ENCODE measurements at regions not wholly inside any gene's neighbourhood (a gene's known extent, or its start where the extent isn't known, plus 50 kb on each side); places are given as distances from the start of the nearest gene placed in this dataset.

DNA sequence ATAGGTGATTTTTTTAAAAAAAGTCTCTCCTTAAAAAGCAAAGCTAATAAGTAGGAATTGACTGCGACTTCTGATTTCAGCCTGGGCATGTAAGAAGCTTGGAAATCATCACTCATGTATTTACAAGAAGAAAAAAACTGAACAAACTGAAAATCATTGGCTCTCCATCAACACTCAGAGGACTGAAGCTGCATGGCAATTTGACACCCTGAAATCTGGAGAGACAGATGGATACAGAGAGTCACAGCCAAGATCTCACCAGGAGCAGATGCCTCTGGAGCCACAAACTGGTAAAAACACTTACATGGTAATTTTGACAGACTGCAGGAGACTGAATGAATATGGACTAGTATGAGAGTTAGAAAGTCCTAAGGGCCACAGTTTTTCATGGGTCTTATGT, 191.2 kb upstream of the TCF21 start:
- H3K27ac ChIP-seq (ENCODE audit: insufficient read depth, low read depth, low read length), result no peak overlapping the region
- H3K9me3 ChIP-seq (replicated peaks; ENCODE audit: control insufficient read depth, insufficient read depth, low read length), result no peaks in the 10 kb centered on the region
- ChIA-PET POLR2A (no interaction called here), CTCF (interaction anchor here (1.1 kb wide), 1 partner anchor 10 kb away, joined by 3 read pairs; no protein-coding TSS in a partner anchor)
- H2AFZ ChIP-seq (ENCODE audit: low read depth, low read length), result no peak overlapping the region
- no peak overlapping the region for H3K9ac ChIP-seq (replicated peaks; ENCODE audit: extremely low read depth, insufficient read depth, low read length)
- H3K27me3 ChIP-seq (ENCODE audit: control insufficient read depth in 2 of 2, insufficient read depth in 2 of 2, low read length in 2 of 2), result no peaks in the 10 kb centered on the region
- BruUV-seq (replicated peaks), result no TSS peak
- DNase-seq (ENCODE audit: low read depth, low spot score) (no peak), FAIRE-seq (no peak)
- H3K79me2 ChIP-seq (ENCODE audit: control insufficient read depth, insufficient read depth, low read length), result no peaks in the 10 kb centered on the region
- H3K36me3 ChIP-seq (ENCODE audit: control insufficient read depth in 2 of 2, extremely low read depth in 1 of 2, insufficient read depth in 2 of 2, low read length in 2 of 2), result no peaks in the 10 kb centered on the region
- no peak overlapping the region for H3K4me2 ChIP-seq (ENCODE audit: insufficient read depth, low read length)
- intact Hi-C loops (cut with micrococcal nuclease), result loop anchor here (2.0 kb wide), 1 partner anchor 33 kb away; no protein-coding TSS in a partner anchor
- TF ChIP-seq, protein P1, sequence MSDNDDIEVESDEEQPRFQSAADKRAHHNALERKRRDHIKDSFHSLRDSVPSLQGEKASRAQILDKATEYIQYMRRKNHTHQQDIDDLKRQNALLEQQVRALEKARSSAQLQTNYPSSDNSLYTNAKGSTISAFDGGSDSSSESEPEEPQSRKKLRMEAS (IDR thresholded peaks at IDR 0.05; ENCODE audit: insufficient read depth, insufficient read length), result no peak
- TF ChIP-seq FOS (IDR thresholded peaks at IDR 0.05; ENCODE audit: borderline replicate concordance, insufficient read depth, low read length), result no peak
- TF ChIP-seq MYC (IDR thresholded peaks at IDR 0.05; ENCODE audit: low read depth, low read length), result no peak
- no peak for TF ChIP-seq JUN (IDR thresholded peaks at IDR 0.05; ENCODE audit: borderline replicate concordance, insufficient read depth, insufficient read length, low read depth)
- dilution Hi-C loops (cut with MboI; ENCODE audit: extremely low pct_ligation_motif_present, low sequenced_read_pairs), result no loop called here
- H3K4me1 ChIP-seq (ENCODE audit: control insufficient read depth, extremely low read depth, insufficient read depth, low read length), result no peaks in the 10 kb centered on the region
- no peak overlapping the region for H3K4me3 ChIP-seq (replicated peaks in 1 of 3; ENCODE audit: insufficient read depth in 1 of 3, low read depth in 1 of 3, low read length in 3 of 3)
- H3K9me1 ChIP-seq (replicated peaks; ENCODE audit: control insufficient read depth, extremely low read depth, insufficient read depth, low read length), result no peaks in the 10 kb centered on the region
- no peaks in the 10 kb centered on the region for H4K20me1 ChIP-seq (replicated peaks; ENCODE audit: control insufficient read depth, extremely low read depth, insufficient read depth, low read length)

- Histone ChIP-seq H3K36me3 (ENCODE audit: control insufficient read depth in 2 of 2, extremely low read depth in 1 of 2, insufficient read depth in 2 of 2, low read length in 2 of 2) (no peaks in the 10 kb centered on the region), H3K9ac (replicated peaks; ENCODE audit: extremely low read depth, insufficient read depth, low read length) (no peak overlapping the region), H2AFZ (ENCODE audit: low read depth, low read length) (no peak overlapping the region), H3K79me2 (ENCODE audit: control insufficient read depth, insufficient read depth, low read length) (no peaks in the 10 kb centered on the region), H3K4me3 (replicated peaks in 1 of 3; ENCODE audit: insufficient read depth in 1 of 3, low read depth in 1 of 3, low read length in 3 of 3) (no peak overlapping the region), H3K4me1 (ENCODE audit: control insufficient read depth, extremely low read depth, insufficient read depth, low read length) (no peaks in the 10 kb centered on the region), H3K27ac (ENCODE audit: insufficient read depth, low read depth, low read length) (no peak overlapping the region), H3K9me3 (replicated peaks; ENCODE audit: control insufficient read depth, insufficient read depth, low read length) (no peaks in the 10 kb centered on the region), H3K4me2 (ENCODE audit: insufficient read depth, low read length) (no peak overlapping the region), H4K20me1 (replicated peaks; ENCODE audit: control insufficient read depth, extremely low read depth, insufficient read depth, low read length) (no peaks in the 10 kb centered on the region), H3K9me1 (replicated peaks; ENCODE audit: control insufficient read depth, extremely low read depth, insufficient read depth, low read length) (no peaks in the 10 kb centered on the region), H3K27me3 (ENCODE audit: control insufficient read depth in 2 of 2, insufficient read depth in 2 of 2, low read length in 2 of 2) (no peaks in the 10 kb centered on the region)
- no peak for DNase-seq (ENCODE audit: low read depth, low spot score)
- TF ChIP-seq, protein P1 (IDR thresholded peaks at IDR 0.05; ENCODE audit: insufficient read depth, insufficient read length), result no peak
- TF ChIP-seq GATA2 (IDR thresholded peaks at IDR 0.05; ENCODE audit: insufficient read depth, insufficient read length, low read depth, low read length), result no peak
- TF ChIP-seq JUN (IDR thresholded peaks at IDR 0.05; ENCODE audit: borderline replicate concordance, insufficient read depth, insufficient read length, low read depth), result no peak
- TF ChIP-seq POLR2AphosphoS5 (IDR thresholded peaks at IDR 0.05; ENCODE audit: insufficient read depth, low read depth, low read length), result no peak
- TF ChIP-seq POLR2A (IDR thresholded peaks at IDR 0.05; ENCODE audit: low read depth, low read length), result no peak
- no peak for TF ChIP-seq FOS (IDR thresholded peaks at IDR 0.05; ENCODE audit: borderline replicate concordance, insufficient read depth, low read length)
- TF ChIP-seq MYC (IDR thresholded peaks at IDR 0.05; ENCODE audit: low read depth, low read length), result no peak
- TF ChIP-seq EZH2 (IDR thresholded peaks at IDR 0.05; ENCODE audit: borderline replicate concordance, low read depth, low read length, severe bottlenecking), result no peak
- TF ChIP-seq, protein P2, sequence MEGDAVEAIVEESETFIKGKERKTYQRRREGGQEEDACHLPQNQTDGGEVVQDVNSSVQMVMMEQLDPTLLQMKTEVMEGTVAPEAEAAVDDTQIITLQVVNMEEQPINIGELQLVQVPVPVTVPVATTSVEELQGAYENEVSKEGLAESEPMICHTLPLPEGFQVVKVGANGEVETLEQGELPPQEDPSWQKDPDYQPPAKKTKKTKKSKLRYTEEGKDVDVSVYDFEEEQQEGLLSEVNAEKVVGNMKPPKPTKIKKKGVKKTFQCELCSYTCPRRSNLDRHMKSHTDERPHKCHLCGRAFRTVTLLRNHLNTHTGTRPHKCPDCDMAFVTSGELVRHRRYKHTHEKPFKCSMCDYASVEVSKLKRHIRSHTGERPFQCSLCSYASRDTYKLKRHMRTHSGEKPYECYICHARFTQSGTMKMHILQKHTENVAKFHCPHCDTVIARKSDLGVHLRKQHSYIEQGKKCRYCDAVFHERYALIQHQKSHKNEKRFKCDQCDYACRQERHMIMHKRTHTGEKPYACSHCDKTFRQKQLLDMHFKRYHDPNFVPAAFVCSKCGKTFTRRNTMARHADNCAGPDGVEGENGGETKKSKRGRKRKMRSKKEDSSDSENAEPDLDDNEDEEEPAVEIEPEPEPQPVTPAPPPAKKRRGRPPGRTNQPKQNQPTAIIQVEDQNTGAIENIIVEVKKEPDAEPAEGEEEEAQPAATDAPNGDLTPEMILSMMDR (IDR thresholded peaks at IDR 0.05; ENCODE audit: extremely low read depth in 1 of 2, insufficient read depth in 1 of 2, low read depth in 1 of 2, low read length in 2 of 2), result no peak
- intact Hi-C loops (cut with micrococcal nuclease), result no loop called here
- ChIA-PET CTCF (interaction anchor here (1.1 kb wide), 1 partner anchor 10 kb away, joined by 3 read pairs; no protein-coding TSS in a partner anchor), POLR2A (no interaction called here)
- no peak for FAIRE-seq
- dilution Hi-C loops (cut with MboI; ENCODE audit: extremely low pct_ligation_motif_present, low sequenced_read_pairs), result no loop called here
- BruUV-seq (replicated peaks), result no TSS peak
Observed at GRCh38 chr6:133698272-133698671, 190.6 kb upstream of the TCF21 start.
